H1 (cell line): ENCODE measurements at regions not wholly inside any gene's neighbourhood (a gene's known extent, or its start where the extent isn't known, plus 50 kb on each side); places are given as distances from the start of the nearest gene placed in this dataset.

ENCODE experiments used
- CTCF ChIA-PET: fragments of 300-600 bp; sonication (Branson Sonifier 250); formaldehyde crosslinking; loops from one replicate; lab custom pipeline; 2021; ENCODE audit not compliant: partially characterized antibody; lab: Charles Lee
- POLR2A ChIA-PET: fragments of 300-600 bp; sonication (Branson Sonifier 250); formaldehyde crosslinking; loops from one replicate; lab custom pipeline; 2021; ENCODE audit warnings: inconsistent platforms; ENCODE audit not compliant: partially characterized antibody; lab: Charles Lee
- DNase-seq, 2 experiments: peaks; one replicate each; pipeline versions ENCODE4 v3.0.0 to v3.0.0-alpha.2; 2010 to 2022; ENCODE audit warnings: low spot score in 2 of 2, low read depth in 1 of 2, mixed read lengths in 1 of 2
- FAIRE-seq: peaks from 2 replicates; lab custom pipeline; 2011; peaks lifted over from hg19 to GRCh38; lab: Jason Lieb, UNC
- H2AFZ ChIP-seq: 2 replicates; pipeline ENCODE4 v1.8.1; 2012; ENCODE audit warnings: low read length, inconsistent platforms
- H2AK5ac ChIP-seq: 2 replicates; pipeline ENCODE4 v1.6.1; 2013; ENCODE audit warnings: low read depth, low read length
- H2BK120ac ChIP-seq: replicated peaks from 2 replicates; pipeline ENCODE3; 2013; ENCODE audit warnings: low read depth, low read length, inconsistent platforms
- H2BK12ac ChIP-seq: 2 replicates; pipeline ENCODE4 v1.6.1; 2013; ENCODE audit warnings: low read depth, low read length
- H2BK15ac ChIP-seq: 2 replicates; pipeline ENCODE4 v1.6.1; 2013; ENCODE audit warnings: low read length
- H2BK20ac ChIP-seq: 2 replicates; pipeline ENCODE4 v1.6.1; 2013; ENCODE audit warnings: low read length
- H2BK5ac ChIP-seq: 2 replicates; pipeline ENCODE4 v1.6.1; 2013; ENCODE audit warnings: low read depth, low read length
- H3K14ac ChIP-seq: 2 replicates; pipeline ENCODE4 v1.6.1; 2013; ENCODE audit warnings: inconsistent platforms; ENCODE audit not compliant: insufficient read length
- H3K18ac ChIP-seq: 2 replicates; pipeline ENCODE4 v1.6.1; 2013; ENCODE audit warnings: low read length; ENCODE audit errors: extremely low read depth
- H3K23ac ChIP-seq: 2 replicates; pipeline ENCODE4 v1.6.1; 2013; ENCODE audit warnings: inconsistent platforms; ENCODE audit not compliant: insufficient read length
- H3K23me2 ChIP-seq: 2 replicates; pipeline ENCODE4 v1.6.1; 2013; ENCODE audit warnings: low read depth, low read length
- H3K27ac ChIP-seq: 2 replicates; pipeline ENCODE4 v1.6.1; 2011; ENCODE audit warnings: low read depth, low read length, inconsistent platforms
- H3K27me3 ChIP-seq, 4 experiments: replicated peaks in 1 of 4; 1 replicate in 1 of 4; 2 replicates in 3 of 4; pipeline versions ENCODE4 v1.6.1 to v1.8.1; 2011 to 2013; ENCODE audit warnings: low read length in 3 of 4, mild to moderate bottlenecking in 3 of 4, inconsistent platforms in 2 of 4, mixed read lengths in 2 of 4, moderate library complexity in 1 of 4; ENCODE audit not compliant: control insufficient read depth in 3 of 4, insufficient read depth in 3 of 4; ENCODE audit errors: extremely low read depth in 1 of 4
- H3K36me3 ChIP-seq, 4 experiments: 2 replicates each; pipeline versions ENCODE4 v1.6.1 to v1.8.1; 2011 to 2013; ENCODE audit warnings: mild to moderate bottlenecking in 4 of 4, low read length in 3 of 4, moderate library complexity in 2 of 4, control low read depth in 1 of 4, inconsistent platforms in 1 of 4; ENCODE audit not compliant: insufficient read depth in 4 of 4, control insufficient read depth in 2 of 4
- H3K4ac ChIP-seq: replicated peaks from 2 replicates; pipeline ENCODE3; 2013; ENCODE audit warnings: low read length, low read depth, mixed read lengths, inconsistent platforms; ENCODE audit not compliant: insufficient read length
- H3K4me1 ChIP-seq, 4 experiments: replicated peaks in 1 of 4; 1 replicate in 1 of 4; 2 replicates in 3 of 4; pipeline versions ENCODE4 v1.6.1 to v1.8.1; 2011 to 2013; ENCODE audit warnings: low read length in 3 of 4, inconsistent platforms in 2 of 4, mixed read lengths in 1 of 4; ENCODE audit not compliant: insufficient read depth in 4 of 4, control insufficient read depth in 3 of 4
- H3K4me2 ChIP-seq, 2 experiments: 2 replicates each; pipeline versions ENCODE4 v1.6.1 to v1.8.1; 2011 to 2013; ENCODE audit warnings: low read depth in 2 of 2, low read length in 2 of 2, control low read depth in 1 of 2, inconsistent platforms in 1 of 2, mild to moderate bottlenecking in 1 of 2; ENCODE audit not compliant: insufficient read depth in 1 of 2
- H3K4me3 ChIP-seq, 4 experiments: fragments of 200-600, 300-600 bp in 1 of 4; sonication (generic), shearing (Covaris generic), sonication (Bioruptor Twin) in 1 of 4; 2 replicates each; pipeline versions ENCODE4 v1.5.1 to v1.8.1; 2011 to 2016; ENCODE audit warnings: low read length in 4 of 4, low read depth in 3 of 4, control low read depth in 2 of 4, inconsistent platforms in 2 of 4, mild to moderate bottlenecking in 2 of 4, mixed read lengths in 1 of 4, moderate library complexity in 1 of 4; ENCODE audit not compliant: insufficient read depth in 2 of 4; ENCODE audit errors: extremely low read depth in 1 of 4
- H3K56ac ChIP-seq: replicated peaks from 2 replicates; pipeline ENCODE3; 2013; ENCODE audit warnings: low read depth, mild to moderate bottlenecking, mixed read lengths, low read length, inconsistent platforms; ENCODE audit not compliant: insufficient read length
- H3K79me1 ChIP-seq: 2 replicates; pipeline ENCODE4 v1.6.1; 2013; ENCODE audit warnings: low read depth, low read length, control low read depth
- H3K79me2 ChIP-seq, 2 experiments: 2 replicates each; pipeline versions ENCODE4 v1.6.1 to v1.8.1; 2012 to 2013; ENCODE audit warnings: low read length in 2 of 2, mild to moderate bottlenecking in 2 of 2, inconsistent platforms in 1 of 2; ENCODE audit not compliant: insufficient read depth in 2 of 2, control insufficient read depth in 1 of 2
- H3K9ac ChIP-seq, 4 experiments: replicated peaks in 1 of 4; 1 replicate in 1 of 4; 2 replicates in 3 of 4; pipeline versions ENCODE4 v1.6.1 to v1.8.1; 2011 to 2013; ENCODE audit warnings: low read depth in 3 of 4, low read length in 3 of 4, control low read depth in 2 of 4, mild to moderate bottlenecking in 2 of 4, moderate library complexity in 2 of 4, inconsistent platforms in 1 of 4; ENCODE audit errors: extremely low read depth in 1 of 4
- H3K9me3 ChIP-seq, 2 experiments: 2 replicates each; pipeline versions ENCODE4 v1.6.1 to v1.8.1; 2012 to 2013; ENCODE audit warnings: mild to moderate bottlenecking in 2 of 2, moderate library complexity in 2 of 2, control low read depth in 1 of 2, inconsistent platforms in 1 of 2, low read depth in 1 of 2, low read length in 1 of 2, mixed read lengths in 1 of 2; ENCODE audit not compliant: insufficient read depth in 2 of 2
- H4K20me1 ChIP-seq, 2 experiments: replicated peaks in 1 of 2; 2 replicates each; pipeline versions ENCODE3 to v1.8.1; 2011 to 2013; ENCODE audit warnings: inconsistent platforms in 2 of 2, low read length in 2 of 2, mild to moderate bottlenecking in 1 of 2; ENCODE audit not compliant: insufficient read depth in 2 of 2, control insufficient read depth in 1 of 2
- H4K5ac ChIP-seq: 2 replicates; pipeline ENCODE4 v1.6.1; 2013; ENCODE audit warnings: low read length, low read depth, mixed read lengths, inconsistent platforms; ENCODE audit not compliant: insufficient read length
- H4K8ac ChIP-seq: 2 replicates; pipeline ENCODE4 v1.8.0; 2013; ENCODE audit warnings: mild to moderate bottlenecking, moderate library complexity, low read length, inconsistent platforms; ENCODE audit not compliant: insufficient read depth; ENCODE audit errors: extremely low read depth
- H4K91ac ChIP-seq: replicated peaks from 2 replicates; pipeline ENCODE3; 2013; ENCODE audit warnings: low read length, mixed read lengths, inconsistent platforms; ENCODE audit not compliant: insufficient read length
- YY1 ChIP-seq: IDR thresholded peaks from 2 replicates; pipeline ENCODE4 v1.6.1; 2011; ENCODE audit warnings: low read depth, mild to moderate bottlenecking, low read length

GRCh38 chr2:5339473-5339872, 352.7 kb upstream of the SOX11 start:
- Histone ChIP-seq H3K23me2 (no peaks in the 10 kb centered on the region), H3K18ac (no peak overlapping the region), H4K5ac (no peak overlapping the region), H2BK120ac (no peak overlapping the region), H3K4me2 (no peak overlapping the region), H3K27ac (no peak overlapping the region), H3K36me3 (no peaks in the 10 kb centered on the region), H3K4me3 (no peak overlapping the region), H2BK15ac (no peak overlapping the region), H2AFZ (no peak overlapping the region), H4K8ac (no peak overlapping the region), H3K79me1 (no peaks in the 10 kb centered on the region), H3K56ac (no peak overlapping the region), H4K20me1 (no peaks in the 10 kb centered on the region), H2BK20ac (no peak overlapping the region), H3K9ac (no peak overlapping the region), H2BK5ac (no peak overlapping the region), H4K91ac (no peak overlapping the region), H2BK12ac (no peak overlapping the region), H3K4me1 (peaks cover 0 to 2% (median 0%) of the 10 kb centered on the region in 4 experiments; a peak in 2 of 7 replicates), H3K4ac (no peak overlapping the region), H2AK5ac (no peak overlapping the region), H3K23ac (no peak overlapping the region), H3K9me3 (no peaks in the 10 kb centered on the region), H3K14ac (no peak overlapping the region), H3K27me3 (no peaks in the 10 kb centered on the region), H3K79me2 (no peaks in the 10 kb centered on the region)
- no peak for FAIRE-seq
- ChIA-PET POLR2A (no interaction called here), CTCF (interaction anchor here (1.2 kb wide), 1 partner anchor 576 kb away, joined by 4 read pairs; no protein-coding TSS in a partner anchor)
- DNase-seq = no peak
- TF ChIP-seq YY1 = no peak
